ENCODE measurements at regions not wholly inside any gene's neighbourhood (a gene's known extent, or its start where the extent isn't known, plus 50 kb on each side); places are given as distances from the start of the nearest gene placed in this dataset.

DNA sequence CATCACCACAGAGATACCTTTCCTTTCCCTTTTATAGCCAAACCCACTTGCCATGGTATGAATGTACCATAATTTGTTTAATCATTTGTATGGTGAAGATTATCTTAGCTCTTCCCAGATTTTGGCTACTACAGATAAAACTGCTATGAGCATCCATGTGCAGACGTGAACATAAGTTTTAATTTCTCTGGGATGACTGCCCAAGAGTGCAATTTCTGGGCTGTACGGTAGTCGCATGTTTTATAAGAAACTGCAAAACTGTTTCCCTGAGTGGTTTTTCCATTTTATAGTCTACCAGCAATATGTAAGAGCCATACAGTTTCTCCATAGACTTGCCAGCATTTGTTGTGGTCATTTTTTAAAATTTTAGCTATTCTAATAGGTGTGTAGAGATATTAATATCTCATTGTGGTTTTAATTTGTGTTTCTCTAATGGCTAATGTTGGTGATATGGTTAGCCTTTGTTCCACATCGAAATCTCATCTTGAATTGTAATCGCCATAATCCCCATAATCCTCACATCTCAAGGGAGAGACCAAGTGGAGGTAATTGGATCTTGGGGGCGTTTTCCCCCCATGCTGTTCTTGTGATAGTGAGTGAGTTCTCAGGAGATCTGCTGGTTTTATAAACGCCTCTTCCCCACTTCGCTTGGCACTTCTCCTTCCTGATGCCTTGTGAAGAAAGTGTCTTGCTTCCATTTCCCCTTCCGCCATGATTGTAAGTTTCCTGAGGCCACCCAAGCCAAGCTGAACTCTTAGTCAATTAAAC lies 628.5 kb upstream of the KLHL29 start:
- TF ChIP-seq, protein P1, sequence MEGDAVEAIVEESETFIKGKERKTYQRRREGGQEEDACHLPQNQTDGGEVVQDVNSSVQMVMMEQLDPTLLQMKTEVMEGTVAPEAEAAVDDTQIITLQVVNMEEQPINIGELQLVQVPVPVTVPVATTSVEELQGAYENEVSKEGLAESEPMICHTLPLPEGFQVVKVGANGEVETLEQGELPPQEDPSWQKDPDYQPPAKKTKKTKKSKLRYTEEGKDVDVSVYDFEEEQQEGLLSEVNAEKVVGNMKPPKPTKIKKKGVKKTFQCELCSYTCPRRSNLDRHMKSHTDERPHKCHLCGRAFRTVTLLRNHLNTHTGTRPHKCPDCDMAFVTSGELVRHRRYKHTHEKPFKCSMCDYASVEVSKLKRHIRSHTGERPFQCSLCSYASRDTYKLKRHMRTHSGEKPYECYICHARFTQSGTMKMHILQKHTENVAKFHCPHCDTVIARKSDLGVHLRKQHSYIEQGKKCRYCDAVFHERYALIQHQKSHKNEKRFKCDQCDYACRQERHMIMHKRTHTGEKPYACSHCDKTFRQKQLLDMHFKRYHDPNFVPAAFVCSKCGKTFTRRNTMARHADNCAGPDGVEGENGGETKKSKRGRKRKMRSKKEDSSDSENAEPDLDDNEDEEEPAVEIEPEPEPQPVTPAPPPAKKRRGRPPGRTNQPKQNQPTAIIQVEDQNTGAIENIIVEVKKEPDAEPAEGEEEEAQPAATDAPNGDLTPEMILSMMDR (IDR thresholded peaks at IDR 0.05 in 2 of 3, conservative IDR thresholded peaks at IDR 0.05 in 1 of 3; ENCODE audit: borderline replicate concordance in 1 of 3, insufficient read depth in 1 of 3, low read depth in 2 of 3, low read length in 2 of 3) = no peak
- no peak for TF ChIP-seq MAX (IDR thresholded peaks at IDR 0.05)
- TF ChIP-seq POLR2AphosphoS5 (IDR thresholded peaks at IDR 0.05; ENCODE audit: low read depth, low read length) = no peak
- TF ChIP-seq POLR2A (IDR thresholded peaks at IDR 0.05; ENCODE audit: borderline replicate concordance, extremely low read depth, insufficient read depth, insufficient read length) = no peak
- TF ChIP-seq ELF1 (IDR thresholded peaks at IDR 0.05; ENCODE audit: borderline replicate concordance, low read depth) = no peak
- no peak for TF ChIP-seq CEBPB (IDR thresholded peaks at IDR 0.05; ENCODE audit: low read depth)
- no peak for TF ChIP-seq EZH2phosphoT487 (IDR thresholded peaks at IDR 0.05; ENCODE audit: borderline replicate concordance)
- no peak for TF ChIP-seq JUND (IDR thresholded peaks at IDR 0.05)
- TF ChIP-seq ZNF274 (IDR thresholded peaks at IDR 0.05; ENCODE audit: low read depth, low read length) = no peak
- TF ChIP-seq EZH2 (IDR thresholded peaks at IDR 0.05) = no peak
- no peak for TF ChIP-seq YY1 (IDR thresholded peaks at IDR 0.05; ENCODE audit: extremely low read depth, insufficient replicate concordance, low read depth, low read length)
- TF ChIP-seq ZFX (IDR thresholded peaks at IDR 0.05) = no peak
- TF ChIP-seq RAD21 (IDR thresholded peaks at IDR 0.05; ENCODE audit: low read depth) = no peak
